ENCODE measurements at regions not wholly inside any gene's neighbourhood (a gene's known extent, or its start where the extent isn't known, plus 50 kb on each side); places are given as distances from the start of the nearest gene placed in this dataset.

GRCh38 chr19:33948651-33949335, 152.1 kb downstream of the KCTD15 start:
- DNase-seq, result no peak

GRCh38 chr19:33950091-33950750, 153.6 kb downstream of the KCTD15 start:
- DNase-seq, result no peak

GRCh38 chr19:33953023-33953422, 156.4 kb downstream of the KCTD15 start:
- no peak for DNase-seq

DNA sequence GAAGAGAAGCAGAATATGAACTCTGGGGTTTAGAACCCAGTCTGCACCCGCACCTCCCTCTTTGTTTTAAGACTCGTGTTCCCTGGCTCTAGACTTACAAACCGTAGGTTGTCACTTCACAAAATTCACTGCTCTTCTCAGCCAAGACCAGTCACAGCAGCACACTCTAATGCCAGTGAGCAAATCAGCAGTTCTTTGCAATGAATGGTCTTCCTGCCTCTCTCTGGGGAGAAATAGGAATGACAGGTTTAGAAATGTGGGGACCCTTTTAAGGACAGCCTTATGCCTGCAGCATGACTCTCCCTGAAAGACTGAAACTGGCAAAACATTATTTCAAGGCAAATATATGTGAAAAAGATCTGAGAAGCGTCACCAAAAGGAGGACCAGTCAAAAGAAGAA, 156.9 kb downstream of the KCTD15 start:
- DNase-seq, result no peak

GRCh38 chr19:33954686-33955085, 158.0 kb downstream of the KCTD15 start:
- DNase-seq, result no peak

DNA sequence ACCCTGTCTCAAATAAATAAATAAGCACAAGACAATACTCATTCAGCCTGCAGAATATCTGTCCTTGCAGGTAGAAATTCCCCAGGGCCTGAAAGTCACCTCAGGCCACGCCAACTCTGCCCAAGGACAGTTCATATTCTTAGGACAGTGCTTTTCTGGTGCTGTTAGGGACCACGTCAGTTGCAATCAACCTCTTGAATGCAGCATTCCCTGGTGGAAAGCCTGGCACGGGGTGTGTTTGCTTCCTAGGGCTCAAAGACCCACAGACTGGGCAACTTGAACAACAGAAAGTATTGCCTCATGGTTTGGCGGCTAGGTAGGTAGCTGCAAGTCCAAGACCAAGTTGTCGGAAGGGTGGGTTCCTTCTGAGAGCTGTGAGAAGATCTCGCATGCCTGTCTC, 160.3 kb downstream of the KCTD15 start:
- no peak for DNase-seq

DNA sequence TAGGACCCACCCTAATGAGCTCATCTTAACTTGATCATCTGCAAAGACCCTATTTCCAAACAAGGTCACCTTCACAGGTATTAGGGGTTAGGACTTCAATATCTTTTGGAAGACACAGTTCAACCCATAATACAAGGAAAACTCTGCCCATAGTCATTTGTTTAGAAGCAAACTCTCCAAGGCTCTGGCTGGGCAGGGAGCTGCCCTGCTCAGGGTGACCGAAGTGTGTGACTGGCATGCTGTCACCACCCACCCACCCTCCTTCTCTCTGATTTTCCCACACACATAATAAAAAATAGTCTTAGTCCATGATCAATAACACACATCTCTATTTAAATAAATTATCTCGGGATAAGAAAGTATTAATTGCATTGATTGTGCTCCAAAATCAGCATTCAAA, 161.1 kb downstream of the KCTD15 start:
- no peak for DNase-seq

GRCh38 chr19:33960566-33960965, 163.9 kb downstream of the KCTD15 start:
- no peak for DNase-seq

DNA sequence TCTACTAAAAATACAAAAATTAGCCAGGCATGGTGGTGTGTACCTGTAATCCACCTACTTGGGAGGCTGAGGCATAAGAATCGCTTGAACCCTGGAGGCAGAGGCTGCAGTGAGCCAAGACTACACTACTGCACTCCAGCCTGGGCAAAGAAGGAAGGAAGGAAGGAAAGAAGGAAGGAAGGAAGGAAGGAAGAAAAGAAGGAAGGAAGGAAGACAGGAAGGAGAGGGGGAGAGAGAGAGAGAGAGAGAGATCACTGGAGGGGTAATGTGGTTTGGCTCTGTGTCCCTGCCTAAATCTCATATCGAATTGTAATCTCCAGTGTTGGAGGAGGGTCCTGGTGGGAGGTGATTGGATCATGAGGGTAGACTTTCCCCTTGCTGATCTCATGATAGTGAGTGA, 165.5 kb downstream of the KCTD15 start:
- no peak for DNase-seq

DNA sequence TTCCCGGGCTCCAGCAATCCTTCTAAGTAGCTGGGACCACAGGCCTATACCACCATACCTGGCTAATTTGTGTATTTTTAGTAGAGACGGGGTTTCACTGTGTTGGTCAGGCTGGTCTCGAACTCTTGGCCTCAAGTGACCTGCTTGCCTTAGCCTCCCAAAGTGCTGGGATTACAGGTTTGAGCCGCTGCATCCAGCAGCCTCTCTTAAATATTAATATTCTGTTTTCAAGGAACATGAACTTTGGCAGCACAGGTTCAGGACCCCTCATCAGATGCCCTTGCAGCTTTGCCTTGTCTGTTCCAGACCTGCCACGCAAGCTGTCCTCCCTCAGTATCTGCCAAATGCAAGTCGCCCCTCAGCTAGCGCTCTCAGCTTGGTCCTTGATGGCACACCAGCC, 166.8 kb downstream of the KCTD15 start:
- no peak for DNase-seq

GRCh38 chr19:33971073-33971472, 174.4 kb downstream of the KCTD15 start:
- no peak for DNase-seq

DNA sequence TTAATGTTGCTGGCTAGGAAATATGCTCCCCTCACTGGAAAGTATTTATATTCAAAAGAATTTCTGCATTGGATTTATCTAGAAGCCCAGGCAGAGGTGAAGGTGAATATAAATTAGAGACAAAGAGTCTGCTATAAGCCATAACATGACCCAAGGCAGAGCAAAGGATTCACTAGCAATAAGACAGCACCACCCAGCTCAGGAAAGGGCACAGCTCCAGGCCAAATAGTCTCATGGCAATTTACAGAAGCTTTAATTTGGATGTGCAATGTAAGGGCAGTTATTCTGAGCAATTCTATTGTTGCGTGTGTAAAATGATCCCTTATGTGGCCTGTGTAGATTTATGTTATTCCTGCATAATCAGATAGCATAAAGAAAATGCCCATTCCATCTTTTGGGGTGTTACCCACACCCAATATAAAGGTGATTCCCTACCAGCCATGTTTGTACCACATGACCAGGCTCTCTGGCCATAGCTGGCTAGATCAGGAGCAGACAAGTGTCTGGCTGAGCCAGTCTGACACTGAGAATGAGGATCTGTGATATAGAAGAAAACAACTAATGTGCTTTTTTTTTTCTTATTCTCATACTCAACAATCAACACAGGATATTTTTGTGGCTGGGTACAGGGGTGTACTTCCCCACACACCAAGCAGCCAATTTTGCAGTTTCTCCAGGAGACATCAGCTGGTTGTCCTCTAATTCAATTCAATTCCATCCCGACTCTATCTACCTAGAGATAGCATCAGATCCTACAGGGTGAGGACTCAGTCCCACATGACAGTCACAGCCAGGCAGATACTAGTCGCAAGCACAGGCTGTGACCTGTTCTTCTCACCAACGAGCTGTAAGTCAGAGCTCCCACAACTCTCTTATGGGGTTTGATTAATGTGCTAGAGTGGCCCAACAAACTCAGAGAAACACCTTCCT, 181.4 kb downstream of the KCTD15 start:
- no peak for DNase-seq

DNA sequence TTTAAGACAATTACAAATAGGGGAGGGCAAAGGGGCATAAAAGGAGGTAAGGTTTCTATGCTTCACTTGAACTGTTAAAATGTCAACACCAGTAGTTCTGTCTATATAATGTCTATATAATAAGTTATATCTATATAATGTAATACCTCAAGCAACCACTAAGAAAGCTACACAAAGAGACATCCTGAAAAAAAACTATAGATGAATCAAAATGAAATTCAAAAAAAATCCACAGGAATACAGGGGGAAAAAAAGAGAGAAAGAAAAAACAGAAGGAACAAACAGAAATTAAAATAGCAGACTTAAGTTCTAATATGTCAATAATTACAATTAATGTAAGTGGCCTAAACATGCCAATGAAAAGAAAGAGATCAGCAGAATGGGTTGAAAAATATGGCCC, 186.0 kb downstream of the KCTD15 start:
- DNase-seq, result no peak

GRCh38 chr19:33988601-33989000, 183.7 kb upstream of the LSM14A start:
- DNase-seq, result no peak

GRCh38 chr19:33997690-33998089, 174.6 kb upstream of the LSM14A start:
- no peak for DNase-seq

DNA sequence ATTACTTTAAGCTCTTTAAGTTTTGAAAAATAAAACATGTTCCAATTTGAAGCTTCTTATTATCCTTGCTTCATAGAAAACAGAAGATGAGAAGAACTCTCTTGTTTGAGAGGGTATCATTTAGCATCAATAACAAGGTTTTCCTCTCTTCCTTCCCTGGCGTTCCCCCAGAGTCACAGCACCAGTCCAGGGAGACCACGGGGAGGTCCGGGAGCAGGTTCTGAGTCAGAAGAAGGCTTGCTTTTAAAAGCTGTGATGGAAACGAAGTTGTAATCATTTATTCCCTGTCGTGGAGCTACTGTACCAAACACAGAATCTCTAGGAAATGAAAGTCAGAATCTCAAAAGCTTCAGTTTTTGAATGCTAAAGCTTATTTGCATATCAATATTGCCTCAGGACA, 174.0 kb upstream of the LSM14A start:
- no peak for DNase-seq

DNA sequence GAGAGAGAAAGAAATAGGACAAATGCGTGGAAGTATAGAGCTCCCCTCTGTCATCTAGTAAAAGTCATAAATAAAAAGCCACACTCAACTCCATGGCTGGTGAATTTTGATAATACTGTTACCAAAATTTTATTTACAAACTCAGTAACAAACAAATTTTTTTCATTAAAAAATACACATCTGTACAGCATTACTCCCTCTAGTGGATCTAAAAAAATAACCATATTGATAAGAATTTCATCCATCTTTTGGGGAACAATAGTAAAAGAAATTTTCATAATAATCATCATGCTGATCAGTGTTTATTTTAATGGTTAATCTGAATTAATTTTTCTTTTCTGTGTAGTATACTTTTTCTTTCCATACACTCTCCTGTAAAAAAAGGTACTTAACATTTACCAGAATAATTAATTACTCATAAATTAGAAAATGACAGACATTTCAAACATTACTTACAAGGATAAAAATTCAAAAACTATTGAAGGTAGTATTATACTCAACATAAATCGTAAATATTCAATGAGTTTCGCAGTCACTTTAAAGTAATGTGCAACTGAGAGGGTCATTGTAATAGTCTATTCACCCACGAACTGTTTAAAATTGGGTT, 173.5 kb upstream of the LSM14A start:
- no peak for DNase-seq

DNA sequence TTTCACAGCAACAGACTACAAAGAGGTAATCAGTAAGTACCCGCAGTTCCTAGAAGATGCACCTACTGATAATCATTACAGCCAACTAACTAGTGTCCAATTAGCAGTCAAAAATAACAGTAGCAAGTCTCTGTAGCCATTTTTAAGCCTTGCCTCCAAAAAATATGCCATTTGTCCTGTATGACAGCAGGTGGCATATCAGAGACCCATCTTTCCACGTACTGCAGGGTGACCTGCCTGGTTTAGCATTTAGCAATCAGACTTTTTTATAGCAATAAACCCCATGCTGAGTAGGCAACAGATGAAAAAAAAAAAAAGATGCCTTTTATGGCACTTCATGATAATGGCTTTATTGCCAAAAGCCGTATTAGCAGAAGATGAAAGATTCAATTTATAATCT, 155.3 kb upstream of the LSM14A start:
- no peak for DNase-seq

DNA sequence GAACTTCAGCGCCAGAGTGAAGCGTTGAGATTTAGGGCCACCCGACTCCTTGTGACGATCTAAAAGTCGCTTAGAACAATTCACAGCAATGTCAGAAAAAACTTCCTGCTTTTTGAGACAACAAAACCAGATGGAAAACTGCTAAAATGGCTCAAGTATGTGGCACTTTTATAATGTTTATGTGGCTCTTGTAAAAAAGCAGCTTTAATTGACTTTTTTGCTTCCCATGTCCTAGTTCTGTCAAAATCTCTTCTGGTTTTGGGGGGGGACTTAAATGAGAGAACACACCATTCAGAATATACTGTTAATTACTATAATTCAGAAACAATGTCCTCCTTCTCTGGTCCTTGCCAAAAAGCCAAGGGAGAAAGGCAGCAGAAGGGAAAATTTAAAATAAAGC, 154.7 kb upstream of the LSM14A start:
- DNase-seq, result no peak

DNA sequence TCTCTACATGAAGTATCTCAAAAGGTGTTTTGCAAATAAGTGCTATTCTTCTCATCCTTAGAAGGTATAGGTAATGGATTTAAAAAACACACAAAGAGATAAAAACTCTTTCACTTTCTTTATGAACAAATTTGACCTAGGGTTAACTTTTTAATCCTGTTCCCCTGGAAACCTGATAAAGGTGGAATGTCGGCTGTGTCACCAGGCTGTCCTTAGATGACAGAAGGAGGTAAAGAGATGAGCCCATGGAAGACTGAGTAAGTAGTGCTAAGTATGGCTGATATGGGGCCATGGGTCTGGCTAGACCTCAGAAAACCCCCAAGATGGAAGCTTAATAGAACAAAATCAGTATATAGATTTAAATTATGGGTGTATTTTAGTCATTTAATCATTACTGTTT, 153.8 kb upstream of the LSM14A start:
- no peak for DNase-seq

DNA sequence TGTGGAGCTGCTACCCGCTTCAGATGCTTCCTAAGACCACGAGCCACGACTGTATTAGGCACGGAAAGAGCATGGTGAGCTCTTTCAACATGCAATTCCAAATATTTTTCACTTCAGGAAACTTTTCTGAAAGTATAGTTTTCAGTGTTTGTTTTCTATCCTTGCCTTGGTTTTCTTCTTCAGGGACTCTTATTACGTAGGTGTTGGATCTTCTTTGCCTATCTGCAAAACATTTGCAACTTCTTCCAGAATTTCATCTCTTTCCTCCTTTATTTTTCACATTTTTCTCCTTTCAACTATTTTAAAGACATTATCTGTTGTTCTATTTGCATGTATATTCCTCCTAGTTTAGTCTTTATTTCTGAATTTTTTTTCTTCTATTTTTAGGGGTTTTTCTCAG, 148.9 kb upstream of the LSM14A start:
- DNase-seq, result no peak

- no peak for DNase-seq
Measured at GRCh38 chr19:34033880-34034279, 138.4 kb upstream of the LSM14A start.

DNA sequence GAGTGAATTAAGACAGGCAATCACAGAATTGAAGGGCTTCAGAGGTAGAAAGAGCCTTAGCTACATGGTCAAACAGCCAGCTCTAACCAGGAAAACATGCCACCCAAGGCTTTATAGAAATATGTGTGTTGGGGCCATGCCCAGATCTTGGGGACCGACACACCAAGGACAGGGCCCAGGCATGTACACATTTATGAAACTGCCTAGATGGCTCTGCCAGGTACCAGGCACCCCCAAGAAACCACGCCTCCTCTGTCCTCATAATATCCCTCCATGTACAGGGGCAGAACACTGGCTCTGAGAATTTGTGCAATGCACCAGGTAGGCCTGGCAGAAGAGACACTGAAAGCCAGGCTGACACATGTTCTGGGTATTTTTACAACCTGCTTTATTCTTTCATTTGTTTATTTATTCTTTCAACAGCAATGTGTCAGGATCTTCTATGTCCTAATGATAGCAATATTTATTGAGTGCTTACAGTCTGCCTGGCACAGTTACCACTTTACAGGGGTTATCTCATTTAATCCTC, 137.9 kb upstream of the LSM14A start:
- DNase-seq, result no peak

Measured in right forelimb (tissue), 1 donor.